Stimulated activated CD8-positive, alpha-beta memory T cell treated with anti-CD3 and anti-CD28 coated beads, Interleukin-4, amount 100 ng/mL, for 24 hours (primary cell): ENCODE measurements at regions not wholly inside any gene's neighbourhood (a gene's known extent, or its start where the extent isn't known, plus 50 kb on each side); places are given as distances from the start of the nearest gene placed in this dataset.
"Not testable (repeated sequence)": the region's sequence is repeated elsewhere in the genome, so short reads cannot be mapped to it uniquely, and the experiment has no call there.

Experiments used
- DNase-seq: peaks from one replicate; pipeline ENCODE4 v3.0.0-alpha.2; 2020; ENCODE audit warnings: low read depth

DNA sequence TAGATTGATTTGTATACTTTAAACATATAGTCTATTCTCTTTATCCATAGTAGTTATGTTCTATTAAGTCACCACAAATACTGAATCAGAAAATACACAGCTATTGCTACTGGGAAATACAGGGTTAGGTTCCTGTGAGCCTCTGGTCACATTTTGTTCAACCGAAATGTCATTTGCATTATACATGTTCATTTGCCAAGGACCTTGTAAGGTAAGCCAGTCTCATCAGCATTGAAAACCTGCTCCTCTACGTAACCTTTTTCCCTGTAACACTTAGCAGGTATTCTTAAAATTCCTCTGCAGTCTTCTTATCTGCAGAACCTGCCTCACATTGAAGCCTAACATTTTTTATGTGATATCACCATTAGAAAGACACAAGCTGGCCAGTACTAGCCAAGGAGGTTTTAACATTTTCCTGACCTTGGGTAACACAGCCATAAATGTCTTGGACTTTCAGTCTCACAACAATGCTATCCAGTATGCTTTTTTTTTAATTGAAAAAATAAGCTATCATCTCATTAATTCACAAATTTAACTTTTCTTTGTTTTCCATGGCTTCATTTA lies 765.7 kb upstream of the IGFBP7 start:
- DNase-seq = no peak

DNA sequence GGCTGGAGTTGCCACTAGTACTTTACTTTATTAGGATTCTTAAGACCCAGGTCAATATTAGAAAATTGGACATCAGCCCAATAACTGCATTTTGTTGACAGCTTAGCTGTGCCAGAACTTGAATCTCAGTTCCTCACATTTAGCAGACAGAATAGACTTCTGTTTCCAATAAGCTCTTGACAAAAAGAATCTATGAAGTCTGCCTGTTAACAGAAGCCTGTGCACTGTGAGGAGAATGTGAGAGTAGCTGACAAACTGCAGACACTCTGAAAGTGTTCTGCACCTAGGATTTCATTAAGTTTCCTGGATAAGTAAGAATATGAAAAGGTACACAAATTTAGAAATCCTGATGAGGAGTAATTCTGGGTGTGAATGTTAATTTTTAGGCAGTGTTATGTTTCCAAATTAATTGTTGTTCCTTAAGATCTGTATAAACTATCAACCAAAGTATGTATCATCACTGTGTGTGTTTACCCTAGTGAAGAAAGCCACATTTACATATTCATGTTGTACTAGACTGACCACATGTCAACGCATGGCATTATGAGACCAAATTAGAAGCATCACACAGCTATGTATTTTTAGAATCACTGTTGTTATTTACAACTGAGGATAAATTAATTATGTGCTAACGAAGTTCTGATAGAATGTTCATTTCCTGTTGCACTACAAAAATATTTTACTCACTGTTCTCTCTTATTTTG lies 756.4 kb upstream of the IGFBP7 start:
- DNase-seq = no peak

- no peak for DNase-seq
Observed at GRCh38 chr4:57865264-57865663, 755.1 kb upstream of the IGFBP7 start.

- no peak for DNase-seq
Observed at GRCh38 chr4:57854748-57855147, 744.6 kb upstream of the IGFBP7 start.

- DNase-seq = no peak
Observed at GRCh38 chr4:57850141-57850540, 740.0 kb upstream of the IGFBP7 start.

GRCh38 chr4:57832083-57832482 lies 721.9 kb upstream of the IGFBP7 start:
- no peak for DNase-seq

DNA sequence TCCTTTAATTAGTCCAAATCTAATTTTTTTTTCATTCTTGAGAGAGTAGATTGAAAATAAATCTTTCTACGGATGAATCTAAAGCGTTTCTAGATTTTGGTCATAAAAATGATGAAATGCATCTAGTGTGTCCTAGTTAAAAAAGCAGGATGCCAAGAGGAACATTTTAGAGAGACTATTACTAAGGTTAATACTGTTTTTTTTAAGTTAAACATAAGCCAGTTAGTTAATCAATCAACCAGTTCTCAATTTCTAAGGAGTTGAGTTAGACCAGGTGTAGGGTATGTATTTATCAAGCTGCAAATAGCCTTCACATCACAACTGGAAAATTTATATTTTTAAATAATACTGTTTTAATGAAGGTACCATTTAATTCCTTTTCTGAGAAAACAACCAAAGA lies 679.5 kb upstream of the IGFBP7 start:
- DNase-seq = no peak

DNA sequence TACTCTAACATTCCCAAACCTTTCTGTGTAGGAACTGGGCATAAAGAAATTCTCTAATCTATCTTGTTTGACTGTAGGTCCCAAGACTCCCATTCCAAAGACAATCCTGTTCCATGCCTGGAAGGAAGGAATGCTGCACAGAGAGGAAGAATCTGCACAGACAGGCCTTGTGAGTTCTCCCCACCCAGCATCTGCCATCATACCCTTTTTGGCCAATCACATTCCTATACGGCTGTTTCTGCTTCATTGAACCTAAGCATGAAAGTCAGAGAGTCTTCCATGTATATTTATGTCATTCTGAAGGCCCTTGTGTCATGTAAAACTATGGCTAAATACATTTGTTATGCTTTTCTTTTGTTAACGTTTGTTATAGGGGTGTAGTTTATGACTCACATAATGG lies 667.7 kb upstream of the IGFBP7 start:
- DNase-seq = no peak

DNA sequence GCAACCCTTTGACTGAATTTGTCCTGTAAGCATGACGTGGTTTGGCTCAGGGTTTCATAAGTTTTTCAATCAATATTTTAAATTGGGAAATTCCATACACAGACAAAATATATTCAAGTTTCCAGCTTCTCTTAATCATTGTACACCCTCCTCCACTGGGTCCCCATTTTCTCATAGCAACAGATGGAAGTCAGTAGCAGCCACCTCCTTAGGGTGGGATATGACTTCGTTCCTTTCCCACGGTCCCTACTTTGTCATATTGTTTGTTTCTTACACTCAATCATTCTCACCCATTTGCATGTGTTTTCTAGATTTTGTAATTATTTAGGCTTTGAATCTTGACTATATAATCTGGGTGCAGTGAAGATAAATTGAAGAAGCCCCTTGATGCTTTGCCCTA lies 664.5 kb upstream of the IGFBP7 start:
- DNase-seq = no peak

GRCh38 chr4:57774171-57774570 lies 664.0 kb upstream of the IGFBP7 start:
- no peak for DNase-seq

DNA sequence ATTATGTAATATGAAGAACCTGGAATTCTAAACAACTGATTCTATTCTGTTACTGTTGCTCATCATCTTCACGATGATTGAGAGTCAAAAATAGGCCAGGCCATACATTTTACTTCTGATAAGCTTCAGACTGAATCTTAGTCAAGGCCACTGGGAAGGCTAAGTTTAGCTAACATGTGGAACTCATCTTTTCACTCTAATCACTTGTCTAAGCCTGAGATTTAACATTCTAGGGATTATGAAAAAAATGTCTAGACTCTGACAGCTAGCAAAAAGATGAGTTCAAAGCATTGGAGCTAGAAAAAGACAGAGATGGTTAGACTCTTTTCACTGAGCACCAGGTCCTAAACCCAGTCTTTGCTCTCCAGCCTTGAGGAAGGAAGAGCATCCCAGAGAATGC lies 656.2 kb upstream of the IGFBP7 start:
- DNase-seq = no peak

- no peak for DNase-seq
Observed at GRCh38 chr4:57764856-57765255, 654.7 kb upstream of the IGFBP7 start.

- DNase-seq = no peak
Observed at GRCh38 chr4:57763070-57763469, 652.9 kb upstream of the IGFBP7 start.

DNA sequence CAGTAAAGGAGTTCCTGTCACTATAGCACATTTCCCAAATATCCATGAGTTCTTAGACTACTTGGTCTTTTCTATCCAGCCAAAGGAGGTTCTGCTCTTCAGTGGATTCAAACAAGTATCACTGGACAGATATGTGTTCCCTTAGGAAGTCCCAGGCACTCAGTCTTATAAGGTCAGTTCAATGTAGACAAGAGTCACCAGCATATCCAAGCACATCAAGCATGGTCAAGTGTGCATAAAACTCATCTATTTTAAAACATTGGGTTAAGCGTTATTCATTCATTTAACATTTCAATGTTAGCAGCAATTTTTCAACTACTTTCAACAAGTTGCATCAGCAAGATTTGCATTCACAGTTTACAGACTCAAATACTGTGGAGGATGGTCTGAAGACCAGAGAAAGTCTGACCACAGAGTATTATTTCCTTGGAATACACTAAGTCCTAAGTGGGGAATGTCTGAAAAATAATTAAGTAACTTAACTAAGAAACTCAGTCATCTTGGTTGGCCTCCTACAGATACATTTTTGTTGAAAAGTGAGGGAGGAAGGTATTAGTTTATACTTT lies 630.5 kb upstream of the IGFBP7 start:
- no peak for DNase-seq

DNA sequence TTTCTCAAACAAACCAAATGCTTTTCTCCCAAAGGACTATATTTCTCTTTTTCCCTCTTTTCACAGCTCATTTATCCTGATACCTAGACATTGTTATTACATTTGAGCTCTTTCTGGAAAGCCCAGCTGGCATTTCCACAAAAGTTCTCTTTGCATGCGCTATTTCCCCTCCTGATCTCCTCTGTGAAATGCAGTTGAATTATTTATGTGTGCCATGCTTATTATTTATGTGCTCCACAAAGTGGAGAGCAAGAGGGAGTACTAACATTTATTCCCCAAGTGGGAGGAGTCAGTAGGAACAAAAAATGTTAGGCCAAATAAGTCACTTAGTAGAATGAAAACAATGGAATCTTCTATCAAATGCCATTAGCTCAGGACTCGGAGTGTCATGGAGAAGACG lies 626.6 kb upstream of the IGFBP7 start:
- no peak for DNase-seq

GRCh38 chr4:57734104-57734670 lies 624.0 kb upstream of the IGFBP7 start:
- DNase-seq = no peak

GRCh38 chr4:57729775-57730570 lies 619.8 kb upstream of the IGFBP7 start:
- DNase-seq = not testable (repeated sequence)

DNA sequence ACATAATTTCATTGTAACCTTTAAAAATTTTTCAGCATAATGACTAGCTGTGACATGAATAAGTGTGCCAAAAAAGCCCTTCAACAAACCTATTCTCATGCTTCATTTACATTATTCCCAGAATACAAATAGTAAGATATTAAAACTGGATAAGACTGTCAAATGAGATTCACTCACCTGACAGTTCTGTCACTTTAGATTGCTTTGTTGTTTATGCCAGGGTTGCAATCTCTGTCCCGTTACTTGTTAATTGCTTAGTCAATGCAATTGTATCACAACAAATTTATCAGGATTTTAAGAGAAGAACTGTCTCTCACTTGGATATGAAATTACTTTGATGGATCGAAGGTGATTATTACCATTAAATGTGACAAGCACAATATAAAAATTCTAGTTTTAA lies 616.0 kb upstream of the IGFBP7 start:
- no peak for DNase-seq

DNA sequence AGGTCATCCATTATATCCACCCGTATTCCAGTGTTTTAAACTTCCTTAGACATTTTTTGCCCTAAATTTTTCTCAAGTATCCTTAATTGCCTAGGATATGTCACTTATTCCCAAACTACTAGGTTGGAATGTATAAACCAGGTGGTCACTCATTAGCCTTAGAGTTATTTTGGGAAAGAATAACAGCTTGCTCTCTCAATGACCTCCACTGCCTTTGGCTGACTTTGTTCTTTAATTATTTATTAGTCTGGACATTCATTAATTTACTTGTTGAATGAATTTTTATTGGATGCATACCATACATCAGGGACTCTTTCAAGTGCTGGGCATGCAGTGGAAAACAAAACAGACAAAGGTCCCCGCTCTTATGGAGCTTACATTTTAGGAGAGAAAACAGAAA lies 609.3 kb upstream of the IGFBP7 start:
- DNase-seq = no peak

- not testable (repeated sequence) for DNase-seq
Observed at GRCh38 chr4:57714313-57714712, 604.1 kb upstream of the IGFBP7 start.

GRCh38 chr4:57710053-57710452 lies 599.9 kb upstream of the IGFBP7 start:
- no peak for DNase-seq

- DNase-seq = no peak
Observed at GRCh38 chr4:57691370-57691769, 581.2 kb upstream of the IGFBP7 start.
